OCI-LY7 (cell line): ENCODE measurements at regions not wholly inside any gene's neighbourhood (a gene's known extent, or its start where the extent isn't known, plus 50 kb on each side); places are given as distances from the start of the nearest gene placed in this dataset.

ENCODE experiments used
- EZH2phosphoT487 ChIP-seq: fragments of 200-600 bp; sonication (generic); IDR thresholded peaks from 2 replicates; pipeline ENCODE4 v1.6.1; 2018; ENCODE audit warnings: low read depth, borderline replicate concordance, mild to moderate bottlenecking, mixed run types, antibody characterized with exemption, low read length, moderate library complexity, mixed read lengths
- TF ChIP-seq, protein P1 (sequence below): fragments of 200-600 bp; sonication (generic); conservative IDR thresholded peaks from 2 replicates; pipeline ENCODE4 v1.5.1; 2014; ENCODE audit warnings: mild to moderate bottlenecking, antibody characterized with exemption, low read length, moderate library complexity, mixed read lengths

DNA sequence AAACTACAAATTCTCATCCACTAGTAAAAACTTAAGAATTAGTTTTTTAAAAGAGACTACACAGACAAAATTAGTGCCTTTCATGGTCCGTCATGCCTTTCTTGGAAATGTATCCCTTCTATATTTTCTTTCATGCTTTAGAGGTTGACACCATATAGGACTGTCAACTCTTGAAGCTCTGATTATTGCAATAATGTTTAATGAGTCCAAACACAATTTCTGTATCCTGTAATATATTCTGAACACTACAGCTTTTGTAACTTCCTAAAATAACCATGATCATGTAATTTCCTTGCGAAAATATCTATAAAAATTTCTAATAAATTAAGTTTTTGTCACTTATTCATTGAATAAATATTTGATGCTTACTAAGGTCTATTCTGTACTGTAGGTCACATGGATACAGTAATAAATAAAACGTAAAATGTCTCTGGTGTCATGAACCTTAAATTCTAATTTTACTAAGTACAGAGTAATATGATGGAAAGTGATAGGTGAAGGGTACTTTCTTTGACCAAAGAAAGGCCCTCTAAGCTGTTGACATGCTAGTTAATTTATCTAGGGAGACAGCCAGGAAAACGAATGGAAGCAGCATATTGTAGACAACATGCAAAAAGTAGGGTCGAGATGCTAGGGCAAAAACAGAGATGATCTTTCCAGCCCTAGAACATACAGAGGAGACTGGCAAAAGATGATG is 687.3 kb upstream of the PCDH9 start:
- TF ChIP-seq, protein P1, sequence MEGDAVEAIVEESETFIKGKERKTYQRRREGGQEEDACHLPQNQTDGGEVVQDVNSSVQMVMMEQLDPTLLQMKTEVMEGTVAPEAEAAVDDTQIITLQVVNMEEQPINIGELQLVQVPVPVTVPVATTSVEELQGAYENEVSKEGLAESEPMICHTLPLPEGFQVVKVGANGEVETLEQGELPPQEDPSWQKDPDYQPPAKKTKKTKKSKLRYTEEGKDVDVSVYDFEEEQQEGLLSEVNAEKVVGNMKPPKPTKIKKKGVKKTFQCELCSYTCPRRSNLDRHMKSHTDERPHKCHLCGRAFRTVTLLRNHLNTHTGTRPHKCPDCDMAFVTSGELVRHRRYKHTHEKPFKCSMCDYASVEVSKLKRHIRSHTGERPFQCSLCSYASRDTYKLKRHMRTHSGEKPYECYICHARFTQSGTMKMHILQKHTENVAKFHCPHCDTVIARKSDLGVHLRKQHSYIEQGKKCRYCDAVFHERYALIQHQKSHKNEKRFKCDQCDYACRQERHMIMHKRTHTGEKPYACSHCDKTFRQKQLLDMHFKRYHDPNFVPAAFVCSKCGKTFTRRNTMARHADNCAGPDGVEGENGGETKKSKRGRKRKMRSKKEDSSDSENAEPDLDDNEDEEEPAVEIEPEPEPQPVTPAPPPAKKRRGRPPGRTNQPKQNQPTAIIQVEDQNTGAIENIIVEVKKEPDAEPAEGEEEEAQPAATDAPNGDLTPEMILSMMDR = no peak
- no peak for TF ChIP-seq EZH2phosphoT487
